ENCODE measurements at regions not wholly inside any gene's neighbourhood (a gene's known extent, or its start where the extent isn't known, plus 50 kb on each side); places are given as distances from the start of the nearest gene placed in this dataset.

GRCh38 chr6:12383448-12383847 is 93.3 kb downstream of the EDN1 start:
- POLR2A ChIA-PET = no interaction called here
- Mint-ChIP-seq H3K4me3 (no peak overlapping the region), H3K27me3 (peaks cover 3% of the 10 kb centered on the region), H3K9me3 (no peaks in the 10 kb centered on the region), H3K4me1 (ENCODE audit: low read depth) (no peaks in the 10 kb centered on the region), H3K36me3 (ENCODE audit: low read depth) (no peaks in the 10 kb centered on the region), H3K27ac (no peak overlapping the region)
- CTCF ChIA-PET = no interaction called here
- ATAC-seq (no peak), DNase-seq (no peak)
- no peak for TF ChIP-seq CTCF (IDR thresholded peaks at IDR 0.05)
- intact Hi-C loops (cut with micrococcal nuclease) = no loop called here

DNA sequence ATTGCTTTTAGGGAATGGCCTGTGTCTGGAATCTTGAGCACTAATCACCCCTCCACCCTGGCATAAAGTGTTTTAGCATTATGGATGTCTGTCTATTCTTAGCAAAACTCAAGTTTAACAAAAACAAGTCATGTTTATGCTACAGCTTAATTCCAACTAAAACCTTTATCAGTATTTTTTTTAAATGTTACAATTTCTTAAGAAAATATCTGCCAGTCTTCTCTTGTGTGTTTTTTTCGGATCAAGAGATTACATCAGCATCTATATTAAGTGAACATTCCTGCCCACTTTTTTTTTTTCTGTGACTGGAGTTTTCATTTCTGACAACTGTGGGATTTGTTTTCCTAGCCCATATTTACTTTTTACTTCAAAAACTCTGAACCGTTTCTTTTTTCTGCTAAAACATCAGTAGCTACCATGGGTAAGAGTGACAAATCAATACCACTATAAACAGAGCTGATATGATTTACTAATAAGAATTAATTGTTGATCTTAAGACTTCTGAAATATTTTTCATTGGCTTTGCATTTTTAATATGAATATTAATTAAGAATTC is 94.3 kb downstream of the EDN1 start:
- CTCF ChIA-PET = no interaction called here
- ATAC-seq (no peak), DNase-seq (no peak)
- Mint-ChIP-seq H3K9me3 (no peaks in the 10 kb centered on the region), H3K27me3 (peaks cover 6% of the 10 kb centered on the region), H3K4me1 (ENCODE audit: low read depth) (no peaks in the 10 kb centered on the region), H3K36me3 (ENCODE audit: low read depth) (no peaks in the 10 kb centered on the region), H3K27ac (no peak overlapping the region), H3K4me3 (no peak overlapping the region)
- no peak for TF ChIP-seq CTCF (IDR thresholded peaks at IDR 0.05)
- POLR2A ChIA-PET = no interaction called here
- intact Hi-C loops (cut with micrococcal nuclease) = no loop called here

DNA sequence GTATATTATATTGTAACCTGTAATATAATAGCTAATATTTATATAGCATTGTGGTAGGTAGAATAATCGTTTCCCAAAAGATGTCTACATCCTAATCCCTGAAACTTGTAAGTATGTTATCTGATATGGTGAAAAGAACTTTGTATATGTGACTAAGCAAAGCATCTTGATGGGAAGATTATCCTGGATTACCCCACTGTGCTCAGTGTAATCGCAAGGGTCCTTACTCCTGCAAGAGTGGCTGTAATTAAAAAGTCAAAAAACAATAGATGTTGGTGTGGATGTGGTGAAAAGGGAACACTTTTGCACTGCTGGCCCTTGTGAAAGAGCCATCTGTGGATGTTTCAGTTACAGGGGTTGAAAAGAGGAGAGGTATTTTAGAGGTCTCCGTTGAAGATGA is 95.2 kb downstream of the EDN1 start:
- Mint-ChIP-seq H3K27ac (no peak overlapping the region), H3K9me3 (no peaks in the 10 kb centered on the region), H3K36me3 (ENCODE audit: low read depth) (no peaks in the 10 kb centered on the region), H3K4me3 (no peak overlapping the region), H3K27me3 (peaks cover 7% of the 10 kb centered on the region), H3K4me1 (ENCODE audit: low read depth) (no peaks in the 10 kb centered on the region)
- ChIA-PET POLR2A (no interaction called here), CTCF (no interaction called here)
- TF ChIP-seq CTCF (IDR thresholded peaks at IDR 0.05) = no peak
- intact Hi-C loops (cut with micrococcal nuclease) = no loop called here
- DNase-seq (no peak), ATAC-seq (no peak)

DNA sequence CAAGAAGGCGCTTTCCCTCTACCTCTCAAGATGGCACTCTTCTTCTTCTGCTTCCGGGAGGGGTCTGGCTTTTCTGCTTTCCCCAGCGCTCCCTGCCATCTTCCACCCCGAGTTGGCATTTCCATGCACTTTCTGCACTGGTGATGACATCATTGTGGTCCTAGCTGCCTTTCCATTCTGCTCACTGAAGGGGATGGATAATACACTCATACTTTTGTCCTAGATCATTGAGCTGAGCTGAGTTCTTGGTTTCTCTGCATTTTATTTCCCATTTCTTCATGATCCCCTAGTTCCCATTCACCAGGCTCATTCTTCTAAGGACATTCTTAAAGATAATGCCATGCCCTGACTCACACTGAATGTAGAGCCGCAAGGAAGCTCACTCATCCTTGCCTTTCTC is 96.7 kb downstream of the EDN1 start:
- no peaks in the 10 kb centered on the region for H3K36me3 Mint-ChIP-seq (ENCODE audit: low read depth)
- no peaks in the 10 kb centered on the region for H3K4me1 Mint-ChIP-seq (ENCODE audit: low read depth)

DNA sequence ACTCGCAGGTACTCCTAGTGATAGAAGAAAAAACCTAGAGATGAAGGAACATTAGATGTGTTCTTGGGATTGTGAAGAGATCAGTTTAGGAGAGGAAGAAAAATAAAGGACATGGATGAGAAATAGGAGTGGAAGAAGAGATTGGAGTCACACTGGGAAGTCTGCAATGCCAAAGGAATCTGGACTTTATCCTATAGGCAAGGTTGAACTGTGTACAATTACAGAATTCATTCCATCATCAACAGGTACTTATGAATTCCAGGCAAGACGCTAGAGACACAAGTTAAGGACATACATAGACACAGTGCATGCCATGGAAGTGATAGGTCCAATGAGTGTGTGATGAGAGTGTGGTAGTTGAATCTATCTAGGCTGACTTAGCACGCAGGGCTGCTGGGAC is 101.3 kb downstream of the EDN1 start:
- ATAC-seq (no peak), DNase-seq (no peak)
- Mint-ChIP-seq H3K36me3 (ENCODE audit: low read depth) (no peaks in the 10 kb centered on the region), H3K4me3 (no peak overlapping the region), H3K27ac (no peak overlapping the region), H3K9me3 (no peaks in the 10 kb centered on the region), H3K27me3 (peaks cover 12% of the 10 kb centered on the region), H3K4me1 (ENCODE audit: low read depth) (no peaks in the 10 kb centered on the region)
- ChIA-PET CTCF (no interaction called here), POLR2A (no interaction called here)
- intact Hi-C loops (cut with micrococcal nuclease) = no loop called here
- no peak for TF ChIP-seq CTCF (IDR thresholded peaks at IDR 0.05)

More for the DNA sequence above, 96.7 kb downstream of the EDN1 start:
- DNase-seq (no peak), ATAC-seq (no peak)
- intact Hi-C loops (cut with micrococcal nuclease) = no loop called here
- H3K9me3 Mint-ChIP-seq = no peaks in the 10 kb centered on the region
- TF ChIP-seq CTCF (IDR thresholded peaks at IDR 0.05) = no peak
- H3K4me3 Mint-ChIP-seq = no peak overlapping the region
- ChIA-PET CTCF (no interaction called here), POLR2A (no interaction called here)
- H3K27me3 Mint-ChIP-seq = peaks cover 9% of the 10 kb centered on the region
- no peak overlapping the region for H3K27ac Mint-ChIP-seq

Data from activated CD8-positive, alpha-beta T cell treated with anti-CD3 and anti-CD28 coated beads for 36 hours (primary cell).